DMS79 (cell line): ENCODE measurements at regions not wholly inside any gene's neighbourhood (a gene's known extent, or its start where the extent isn't known, plus 50 kb on each side); places are given as distances from the start of the nearest gene placed in this dataset.
"Not testable (repeated sequence)": the region's sequence is repeated elsewhere in the genome, so short reads cannot be mapped to it uniquely, and the experiment has no call there.

ENCODE experiments used
- DNase-seq: peaks from one replicate; lab custom pipeline; 2025; lab: John Stamatoyannopoulos, UW

GRCh38 chr13:30816736-30817135 lies 81.4 kb downstream of the ALOX5AP start:
- DNase-seq = no peak

- DNase-seq = no peak
These were observed 83.1 kb downstream of the ALOX5AP start for GRCh38 chr13:30818323-30818960.

- DNase-seq = no peak
These were observed 84.0 kb downstream of the ALOX5AP start for GRCh38 chr13:30819136-30819888.

- DNase-seq = no peak
These were observed 84.7 kb upstream of the MEDAG start for GRCh38 chr13:30821421-30821820.

- DNase-seq = no peak
These were observed 81.4 kb upstream of the MEDAG start for GRCh38 chr13:30824651-30825050.

- no peak for DNase-seq
These were observed 79.0 kb upstream of the MEDAG start for GRCh38 chr13:30826911-30827577.

- no peak for DNase-seq
These were observed 78.5 kb upstream of the MEDAG start for GRCh38 chr13:30827578-30827925.

- DNase-seq = no peak
These were observed 76.8 kb upstream of the MEDAG start for GRCh38 chr13:30829145-30829832.

- DNase-seq = no peak
These were observed 76.0 kb upstream of the MEDAG start for GRCh38 chr13:30829833-30830637.

GRCh38 chr13:30830638-30830965 lies 75.5 kb upstream of the MEDAG start:
- no peak for DNase-seq

GRCh38 chr13:30831515-30831914 lies 74.6 kb upstream of the MEDAG start:
- DNase-seq = no peak

- DNase-seq = no peak
These were observed 73.7 kb upstream of the MEDAG start for GRCh38 chr13:30832377-30832776.

- peak; percentile 82 for DNase-seq
These were observed 73.2 kb upstream of the MEDAG start for GRCh38 chr13:30832845-30833332.

GRCh38 chr13:30835442-30835841 lies 70.6 kb upstream of the MEDAG start:
- DNase-seq = no peak

GRCh38 chr13:30837227-30838159 lies 68.6 kb upstream of the MEDAG start:
- no peak for DNase-seq

- DNase-seq = not testable (repeated sequence)
These were observed 66.4 kb upstream of the MEDAG start for GRCh38 chr13:30839636-30840035.

- no peak for DNase-seq
These were observed 65.6 kb upstream of the MEDAG start for GRCh38 chr13:30840515-30840914.

GRCh38 chr13:30841154-30841553 lies 64.9 kb upstream of the MEDAG start:
- DNase-seq = no peak

- DNase-seq = no peak
These were observed 62.5 kb upstream of the MEDAG start for GRCh38 chr13:30843548-30843947.

- DNase-seq = no peak
These were observed 61.3 kb upstream of the MEDAG start for GRCh38 chr13:30844548-30845296.
